HG03342 (cell line): ENCODE measurements at regions not wholly inside any gene's neighbourhood (a gene's known extent, or its start where the extent isn't known, plus 50 kb on each side); places are given as distances from the start of the nearest gene placed in this dataset.

Source experiments
- ATAC-seq: cut with Tn5 transposase; IDR thresholded peaks from one replicate; pipeline ENCODE4 v1.9.1; 2021; ENCODE audit warnings: mild to moderate bottlenecking, moderate library complexity; ENCODE audit not compliant: unreplicated experiment

DNA sequence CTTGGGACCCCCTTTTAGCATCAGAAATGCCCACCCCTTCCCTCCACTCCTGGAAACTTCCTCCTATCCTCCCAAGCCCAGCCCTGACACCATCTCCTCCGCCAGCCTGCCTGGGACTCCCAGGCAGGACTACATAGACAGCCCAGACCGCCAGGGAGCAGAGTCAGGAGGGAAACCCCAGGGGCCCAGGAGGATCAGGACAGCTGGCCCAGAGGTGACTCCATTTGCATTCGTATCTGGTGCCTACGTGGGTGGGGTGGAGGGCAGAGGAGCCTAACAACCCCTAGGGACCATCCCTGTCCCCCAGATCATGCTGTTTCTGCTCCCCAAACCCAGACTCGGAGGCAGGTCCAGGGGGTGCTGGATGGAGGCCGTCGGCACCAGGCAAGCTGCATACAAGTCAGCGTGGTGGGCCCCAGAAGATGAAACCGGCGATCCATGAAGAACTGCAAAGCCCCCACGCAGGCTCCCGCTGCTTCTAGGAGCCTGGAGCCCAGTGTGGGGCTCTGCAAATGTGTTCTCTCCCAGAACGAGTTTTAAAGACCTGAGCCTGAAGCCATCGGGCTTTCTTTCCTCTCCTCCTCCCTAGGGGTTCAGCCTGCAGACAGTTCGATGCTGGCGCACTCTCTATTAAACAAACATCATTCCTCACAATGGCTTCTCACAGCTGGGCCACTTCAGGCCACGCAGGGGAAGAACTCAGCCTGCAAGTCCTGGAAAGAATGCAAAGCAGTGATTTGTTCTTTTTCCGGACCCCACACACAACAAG is 1506.8 kb downstream of the BRD1 start:
- no peak for ATAC-seq

DNA sequence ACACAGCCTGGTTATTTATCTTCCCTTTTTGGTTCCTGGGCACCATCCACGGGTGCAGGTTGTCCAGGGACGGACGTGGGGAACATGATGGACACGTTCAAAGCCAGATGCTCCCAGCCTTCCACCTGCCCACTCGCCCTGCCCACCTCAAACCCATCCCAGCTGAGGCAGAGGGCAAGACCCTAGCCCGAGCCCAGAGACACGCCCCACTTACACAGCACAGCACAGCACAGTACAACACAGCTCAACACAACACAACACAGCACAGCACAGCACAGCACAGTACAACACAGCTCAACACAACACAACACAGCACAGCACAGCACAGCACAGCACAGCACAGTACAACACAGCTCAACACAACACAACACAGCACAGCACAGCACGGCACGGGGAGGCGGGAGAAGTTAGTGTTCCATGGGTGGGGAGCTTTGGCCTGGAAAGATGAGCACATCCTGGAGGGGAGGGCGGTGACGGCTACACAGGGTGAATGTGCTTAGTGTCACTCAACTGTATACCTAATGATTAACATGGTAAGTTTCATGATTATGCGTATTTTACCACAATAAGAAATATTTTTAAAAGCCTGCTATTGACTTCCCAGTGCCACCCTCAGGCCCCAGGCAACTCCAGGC is 1507.5 kb downstream of the BRD1 start:
- ATAC-seq, result no peak

DNA sequence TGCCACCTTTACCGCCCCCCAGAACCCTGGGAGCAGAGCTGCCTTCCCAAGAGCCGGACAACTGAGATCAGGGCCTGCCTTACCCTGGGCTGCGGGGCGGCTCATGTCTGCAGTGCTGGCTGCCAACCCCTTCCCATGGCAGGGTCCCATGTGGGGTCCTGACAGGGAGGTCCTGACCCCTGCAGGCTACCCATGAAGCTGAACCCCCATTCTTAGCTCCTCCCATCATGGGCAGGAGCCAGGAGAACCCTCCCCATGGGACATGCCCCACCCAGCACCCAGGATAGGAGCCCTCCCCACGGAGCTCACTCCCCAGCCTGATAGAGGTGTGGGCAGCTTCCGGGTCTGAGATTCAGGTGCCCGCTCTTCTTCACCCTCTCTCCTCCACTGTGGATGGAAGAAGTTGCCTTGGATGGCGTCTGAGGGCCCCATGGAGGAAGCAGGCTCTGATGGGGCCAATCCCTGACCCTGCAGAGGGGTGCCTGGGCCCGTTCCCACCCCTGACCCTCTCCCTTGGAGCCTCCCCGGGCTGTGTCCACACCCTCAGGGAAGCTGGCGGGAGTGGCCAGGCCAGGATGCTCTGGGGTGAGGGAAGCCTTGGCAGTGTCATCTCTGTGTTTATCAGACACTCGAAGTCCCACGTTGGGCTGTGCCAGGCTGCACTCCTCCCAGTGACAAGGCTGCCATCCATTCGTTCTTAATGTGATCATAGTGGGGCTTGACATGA is 1508.2 kb downstream of the BRD1 start:
- no peak for ATAC-seq

DNA sequence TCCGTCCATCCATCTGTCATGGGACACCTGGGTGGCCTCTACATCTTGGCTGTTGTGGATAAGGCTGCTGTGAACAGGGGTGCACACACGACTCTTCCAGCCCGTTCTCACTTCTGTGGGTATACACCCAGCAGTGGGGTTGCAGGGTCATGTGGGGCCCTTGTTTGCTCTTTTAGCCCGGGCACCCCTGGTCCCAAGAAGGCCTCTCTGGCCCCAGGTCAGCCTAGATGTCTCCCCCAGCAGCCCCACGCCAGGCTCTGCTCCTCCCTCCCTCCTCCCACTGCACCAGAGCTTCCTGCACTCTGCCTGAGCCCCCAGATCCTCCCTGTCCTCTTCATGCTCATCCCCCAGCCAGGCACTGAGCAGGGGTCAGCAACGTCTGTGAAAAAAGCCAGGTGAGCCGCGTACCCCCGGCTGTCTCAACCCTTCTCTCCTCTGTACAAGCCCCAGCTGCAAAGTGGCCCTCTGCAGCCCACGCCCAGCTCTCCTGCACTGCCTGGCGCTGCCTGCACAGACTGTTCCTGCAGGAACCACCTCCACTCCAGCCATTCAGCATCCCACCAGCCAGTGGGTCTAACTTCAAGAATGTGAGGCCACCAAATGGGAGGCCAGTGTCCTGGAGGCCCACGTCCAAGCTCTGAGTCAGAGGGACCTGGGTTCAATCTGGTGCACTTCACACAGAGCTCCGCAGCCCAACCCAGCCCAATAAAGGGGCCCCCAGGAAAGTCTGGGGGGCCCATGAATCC is 1508.9 kb downstream of the BRD1 start:
- ATAC-seq, result no peak

DNA sequence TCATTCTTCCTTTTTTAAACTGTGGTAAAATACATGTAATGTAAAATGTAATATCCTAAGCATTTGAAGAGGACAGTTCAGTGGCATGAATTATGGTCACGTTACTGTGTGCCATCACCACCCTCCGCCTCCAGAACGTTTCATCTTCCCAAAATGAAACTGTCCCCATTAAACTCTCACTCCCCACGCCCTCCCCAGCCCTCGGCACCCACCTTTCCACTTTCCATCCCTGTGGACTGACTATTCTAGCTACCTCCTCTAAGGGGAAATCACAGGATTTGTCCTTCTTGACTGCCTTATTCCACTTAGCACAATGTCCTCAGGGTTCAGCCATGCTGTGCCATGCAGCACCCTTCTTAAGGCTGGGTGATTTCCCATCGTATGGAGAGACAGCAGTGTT is 1509.5 kb downstream of the BRD1 start:
- ATAC-seq, result no peak

GRCh38 chr22:48316257-48317250 is 1511.1 kb downstream of the BRD1 start:
- ATAC-seq, result no peak

- ATAC-seq, result no peak
Measured at GRCh38 chr22:48315439-48316256, 1512.0 kb downstream of the BRD1 start.

GRCh38 chr22:48314073-48314472 is 1513.6 kb downstream of the BRD1 start:
- no peak for ATAC-seq

DNA sequence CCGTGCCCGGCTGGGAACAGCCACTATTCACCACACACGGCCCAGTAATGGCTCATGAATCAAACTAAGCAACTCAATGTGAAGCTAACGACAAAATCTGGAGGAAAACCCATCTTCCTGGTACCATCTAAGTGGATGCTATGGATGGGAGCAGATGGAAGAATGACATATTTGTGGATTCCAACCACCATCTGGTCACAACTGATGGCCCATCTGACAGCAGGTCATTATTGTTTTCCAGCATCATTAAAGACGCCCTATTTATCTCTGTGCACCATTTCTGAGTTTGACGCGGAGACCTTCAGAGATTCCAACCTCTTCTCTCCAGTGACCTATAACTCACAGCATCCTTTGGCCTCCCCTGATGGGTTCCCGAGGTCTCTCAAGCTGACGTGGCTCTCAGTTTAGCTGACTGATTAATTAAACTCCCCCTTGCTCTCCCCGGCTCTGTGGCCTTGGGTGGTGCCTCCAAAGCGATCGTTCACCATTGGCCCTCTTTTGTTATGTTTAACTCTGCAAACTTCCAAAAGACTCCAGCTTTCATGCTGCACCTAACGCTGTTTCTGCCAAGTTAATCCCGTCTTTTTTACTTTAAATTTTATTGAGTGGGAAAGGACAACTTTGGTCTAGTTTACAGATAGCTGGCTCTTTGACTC is 1514.4 kb downstream of the BRD1 start:
- no peak for ATAC-seq

GRCh38 chr22:48310740-48311139 is 1516.9 kb downstream of the BRD1 start:
- no peak for ATAC-seq

- no peak for ATAC-seq
Measured at GRCh38 chr22:48310289-48310688, 1517.4 kb downstream of the BRD1 start.

DNA sequence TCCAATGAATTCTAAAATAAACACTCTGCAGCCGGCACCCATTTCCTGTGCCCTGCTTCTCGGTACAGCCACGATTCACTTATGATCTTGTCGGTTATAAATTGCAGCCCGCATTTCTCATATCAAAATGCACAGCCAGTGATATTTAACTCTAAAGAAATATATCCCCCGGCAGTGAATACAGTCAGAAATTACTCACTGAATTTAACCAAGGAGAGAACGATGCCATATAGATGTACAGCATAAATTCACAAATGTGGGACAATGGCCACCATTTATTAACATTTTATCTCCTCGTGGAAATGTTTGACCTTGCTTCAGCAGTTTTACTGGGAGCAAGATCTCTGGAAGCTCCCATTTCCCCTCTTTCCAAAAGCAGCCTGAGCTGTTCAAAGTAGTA is 1517.8 kb downstream of the BRD1 start:
- ATAC-seq, result no peak

GRCh38 chr22:48309115-48309705 is 1518.5 kb downstream of the BRD1 start:
- ATAC-seq, result no peak

DNA sequence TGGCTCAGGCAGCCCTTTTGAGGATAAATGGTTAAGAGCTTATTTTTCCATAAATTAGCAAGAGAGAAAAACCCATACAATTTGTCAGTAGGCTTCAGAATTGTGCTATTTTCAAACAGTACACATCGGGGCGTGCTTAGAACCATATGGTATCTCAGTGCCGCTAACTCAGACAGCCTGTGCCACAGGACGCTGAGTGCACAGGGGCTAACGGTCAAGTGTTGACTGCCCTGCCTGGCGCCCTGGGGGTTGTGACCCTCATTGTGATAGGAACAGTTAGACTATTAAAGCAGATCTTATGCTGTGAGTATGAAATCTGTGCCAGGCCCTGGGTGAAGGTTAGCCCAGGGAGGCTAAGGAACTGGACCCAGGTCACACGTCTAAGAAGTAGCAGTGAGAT is 1519.7 kb downstream of the BRD1 start:
- no peak for ATAC-seq

DNA sequence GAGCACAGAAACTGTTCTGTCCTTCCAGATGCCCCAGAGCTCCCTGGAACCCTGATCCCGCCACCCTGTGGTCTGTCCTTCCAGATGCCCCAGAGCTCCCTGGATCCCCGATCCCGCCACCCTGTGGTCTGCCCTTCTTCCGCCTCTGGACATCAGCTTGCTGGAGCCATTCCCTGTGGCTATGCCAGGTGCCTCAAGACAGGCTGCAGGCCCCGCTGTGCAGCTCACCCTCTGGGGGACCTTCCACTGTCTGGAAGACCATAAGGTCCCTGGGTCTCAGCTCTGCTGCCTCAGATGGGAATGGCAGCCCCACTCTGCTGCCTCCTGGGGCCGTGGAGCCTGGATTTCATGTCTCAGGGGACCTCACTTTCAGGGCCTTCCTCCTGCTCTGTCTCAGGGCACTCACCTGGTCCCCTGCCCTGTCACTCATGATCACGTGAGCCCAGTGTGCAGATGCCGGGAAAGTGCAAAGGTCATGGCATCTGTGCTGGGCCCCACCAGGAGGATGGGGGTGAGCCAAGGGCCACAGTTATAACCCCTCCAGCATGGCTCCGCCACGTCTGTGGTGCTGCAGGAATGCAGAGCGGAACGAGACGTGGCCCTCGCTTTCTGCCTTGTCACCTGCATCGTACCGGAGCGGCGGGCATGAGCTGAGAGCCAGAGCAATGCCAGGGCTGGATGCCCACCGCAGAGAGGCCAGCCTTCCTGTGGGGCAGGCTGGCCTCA is 1520.7 kb downstream of the BRD1 start:
- no peak for ATAC-seq

DNA sequence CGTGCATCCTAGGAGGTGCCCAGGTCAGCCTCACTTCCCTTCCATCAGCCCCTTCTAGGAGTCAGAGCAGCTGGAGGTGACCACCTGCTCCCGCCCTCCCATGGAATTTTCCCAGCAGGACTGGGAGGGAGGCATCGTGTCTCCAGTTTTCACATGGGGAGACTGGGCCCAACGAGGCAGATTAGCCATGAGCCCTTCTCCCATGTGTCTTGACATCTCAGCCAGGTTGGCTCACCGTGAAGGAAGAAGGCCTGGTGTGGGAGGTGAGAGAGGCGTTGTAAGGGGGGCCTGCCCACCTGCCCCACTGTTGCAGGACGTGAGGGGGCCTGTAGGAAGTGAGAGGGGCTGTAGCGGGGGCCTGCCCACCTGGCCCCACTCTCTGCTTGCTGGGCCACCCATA is 1521.4 kb downstream of the BRD1 start:
- ATAC-seq, result no peak

DNA sequence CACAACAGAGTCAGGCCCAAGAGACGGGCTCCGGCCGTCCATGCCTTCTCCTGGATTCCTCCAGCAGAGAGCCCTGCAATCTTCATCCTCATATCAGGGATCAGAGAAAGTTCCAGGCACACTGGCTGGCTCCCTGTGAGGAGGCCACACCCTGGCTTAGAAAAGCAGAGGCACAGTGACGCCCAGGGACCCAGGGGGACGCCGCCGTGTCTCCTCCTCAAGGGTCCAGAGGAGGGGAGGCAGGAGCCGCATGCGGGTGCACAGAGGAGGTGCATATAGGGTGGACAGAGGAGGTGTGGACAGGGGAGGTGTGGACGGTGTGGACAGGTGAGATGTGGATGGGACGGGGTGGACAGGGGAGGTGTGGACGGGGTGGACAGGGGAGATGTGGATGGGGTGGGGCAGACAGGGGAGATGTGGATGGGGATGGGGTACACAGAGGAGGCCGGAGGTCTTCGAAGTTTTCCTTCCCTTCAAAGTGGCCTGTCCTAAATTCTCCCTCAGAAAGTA is 1521.9 kb downstream of the BRD1 start:
- ATAC-seq, result no peak

GRCh38 chr22:48303369-48303725 is 1524.3 kb downstream of the BRD1 start:
- ATAC-seq, result no peak
